ENCODE measurements at regions not wholly inside any gene's neighbourhood (a gene's known extent, or its start where the extent isn't known, plus 50 kb on each side); places are given as distances from the start of the nearest gene placed in this dataset.

DNA sequence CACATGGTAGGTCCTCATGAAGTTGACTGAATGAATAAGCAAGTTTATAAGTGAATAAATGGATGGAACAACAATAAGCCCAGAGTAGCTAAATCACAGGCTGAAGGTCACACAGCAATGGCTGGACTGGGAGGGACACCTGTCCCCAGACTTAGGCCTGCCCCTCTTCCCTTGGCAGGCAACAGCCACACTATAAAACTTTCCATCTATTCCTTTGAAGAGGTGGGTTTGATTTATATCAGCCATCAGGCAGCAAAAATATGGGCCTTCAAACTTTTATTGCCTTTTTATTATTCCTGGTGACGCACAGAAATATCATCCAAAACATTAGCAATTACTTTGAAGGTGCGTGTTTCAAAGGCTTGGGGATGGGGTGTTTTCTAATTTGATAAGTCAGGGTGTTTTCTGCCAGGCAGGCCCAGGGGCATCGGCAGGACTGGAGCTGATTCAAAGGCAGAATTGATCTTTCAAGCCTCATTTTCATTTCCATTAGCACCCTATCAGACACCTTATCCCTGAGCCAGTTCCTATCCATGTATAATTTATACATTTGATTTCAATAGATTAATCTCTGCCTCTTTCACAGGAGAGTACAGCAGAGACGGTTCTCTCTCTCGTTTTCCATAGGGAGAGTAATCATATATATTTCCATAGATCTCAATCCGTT lies 67.2 kb upstream of the LYRM9 start:
- TF ChIP-seq, protein P1, sequence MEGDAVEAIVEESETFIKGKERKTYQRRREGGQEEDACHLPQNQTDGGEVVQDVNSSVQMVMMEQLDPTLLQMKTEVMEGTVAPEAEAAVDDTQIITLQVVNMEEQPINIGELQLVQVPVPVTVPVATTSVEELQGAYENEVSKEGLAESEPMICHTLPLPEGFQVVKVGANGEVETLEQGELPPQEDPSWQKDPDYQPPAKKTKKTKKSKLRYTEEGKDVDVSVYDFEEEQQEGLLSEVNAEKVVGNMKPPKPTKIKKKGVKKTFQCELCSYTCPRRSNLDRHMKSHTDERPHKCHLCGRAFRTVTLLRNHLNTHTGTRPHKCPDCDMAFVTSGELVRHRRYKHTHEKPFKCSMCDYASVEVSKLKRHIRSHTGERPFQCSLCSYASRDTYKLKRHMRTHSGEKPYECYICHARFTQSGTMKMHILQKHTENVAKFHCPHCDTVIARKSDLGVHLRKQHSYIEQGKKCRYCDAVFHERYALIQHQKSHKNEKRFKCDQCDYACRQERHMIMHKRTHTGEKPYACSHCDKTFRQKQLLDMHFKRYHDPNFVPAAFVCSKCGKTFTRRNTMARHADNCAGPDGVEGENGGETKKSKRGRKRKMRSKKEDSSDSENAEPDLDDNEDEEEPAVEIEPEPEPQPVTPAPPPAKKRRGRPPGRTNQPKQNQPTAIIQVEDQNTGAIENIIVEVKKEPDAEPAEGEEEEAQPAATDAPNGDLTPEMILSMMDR (IDR thresholded peaks at IDR 0.05 in 2 of 3, conservative IDR thresholded peaks at IDR 0.05 in 1 of 3; ENCODE audit: borderline replicate concordance in 1 of 3, insufficient read depth in 1 of 3, low read depth in 2 of 3, low read length in 2 of 3) = no peak
- TF ChIP-seq FOSL1 (IDR thresholded peaks at IDR 0.05; ENCODE audit: low read depth) (no peak), EZH2phosphoT487 (IDR thresholded peaks at IDR 0.05; ENCODE audit: borderline replicate concordance) (no peak), SP1 (IDR thresholded peaks at IDR 0.05; ENCODE audit: low read depth) (no peak), CBX3 (IDR thresholded peaks at IDR 0.05; ENCODE audit: low read depth) (no peak), POLR2A (IDR thresholded peaks at IDR 0.05; ENCODE audit: borderline replicate concordance, extremely low read depth, insufficient read depth, insufficient read length) (no peak), YY1 (IDR thresholded peaks at IDR 0.05; ENCODE audit: extremely low read depth, insufficient replicate concordance, low read depth, low read length) (no peak), CEBPB (IDR thresholded peaks at IDR 0.05; ENCODE audit: low read depth) (no peak), EZH2 (IDR thresholded peaks at IDR 0.05) (no peak)
